Smooth muscle cell (in vitro differentiated cells): ENCODE measurements at regions not wholly inside any gene's neighbourhood (a gene's known extent, or its start where the extent isn't known, plus 50 kb on each side); places are given as distances from the start of the nearest gene placed in this dataset.

ENCODE experiments used
- DNase-seq: peaks from one replicate; lab custom pipeline; 2025; ENCODE audit not compliant: unreplicated experiment; lab: John Stamatoyannopoulos, UW
- H2AFZ ChIP-seq: fragments of 200-600 bp; sonication (generic); 2 replicates; pipeline ENCODE4 v1.6.0; 2016; ENCODE audit warnings: antibody characterized with exemption, low read depth, mild to moderate bottlenecking
- H3F3A ChIP-seq: fragments of 200-600 bp; sonication (generic); 2 replicates; pipeline ENCODE4 v1.6.0; 2017; ENCODE audit warnings: antibody characterized with exemption, low read depth
- H3K27ac ChIP-seq: fragments of 200-600 bp; sonication (generic); 2 replicates; pipeline ENCODE4 v1.5.1; 2016; ENCODE audit warnings: low read depth, mild to moderate bottlenecking
- H3K27me3 ChIP-seq: fragments of 200-600 bp; sonication (generic); 2 replicates; pipeline ENCODE4 v1.6.1; 2016; ENCODE audit warnings: low read depth, mild to moderate bottlenecking
- H3K36me3 ChIP-seq: fragments of 200-600 bp; sonication (generic); 2 replicates; pipeline ENCODE4 v1.5.1; 2016; ENCODE audit warnings: low read depth
- H3K4me1 ChIP-seq: fragments of 200-600 bp; sonication (generic); 2 replicates; pipeline ENCODE4 v1.5.1; 2016; ENCODE audit warnings: low read depth
- H3K4me2 ChIP-seq: fragments of 200-600 bp; sonication (generic); 2 replicates; pipeline ENCODE4 v1.6.0; 2016; ENCODE audit warnings: mild to moderate bottlenecking
- H3K4me3 ChIP-seq: fragments of 200-600 bp; sonication (generic); 2 replicates; pipeline ENCODE4 v1.5.1; 2016; ENCODE audit warnings: mild to moderate bottlenecking
- H3K79me2 ChIP-seq: fragments of 200-600 bp; sonication (generic); 2 replicates; pipeline ENCODE4 v1.6.0; 2016; ENCODE audit warnings: low read depth, mild to moderate bottlenecking
- H3K9ac ChIP-seq: fragments of 200-600 bp; sonication (generic); 2 replicates; pipeline ENCODE4 v1.6.0; 2016; ENCODE audit warnings: low read depth
- H3K9me3 ChIP-seq: fragments of 200-600 bp; sonication (generic); replicated peaks from 2 replicates; pipeline ENCODE4 v1.5.1; 2016; ENCODE audit warnings: low read depth
- H4K20me1 ChIP-seq: fragments of 200-600 bp; sonication (generic); 2 replicates; pipeline ENCODE4 v1.6.0; 2016; ENCODE audit warnings: low read depth
- WGBS: methylation state at CpG from one replicate; pipeline ENCODE4 v1.1.7; 2016; ENCODE audit warnings: low lambda C conversion rate; 5-methylcytosine and 5-hydroxymethylcytosine counted together
- TF ChIP-seq, protein P1 (sequence below): fragments of 200-600 bp; sonication (generic); IDR thresholded peaks from 2 replicates; pipeline ENCODE4 v1.5.1; 2017; ENCODE audit warnings: borderline replicate concordance, mild to moderate bottlenecking, antibody characterized with exemption; ENCODE audit not compliant: insufficient read depth, poor library complexity, severe bottlenecking

- Histone ChIP-seq H2AFZ (no peak overlapping the region), H4K20me1 (no peaks in the 10 kb centered on the region), H3K4me1 (no peaks in the 10 kb centered on the region), H3K9ac (no peak overlapping the region), H3K27ac (no peak overlapping the region), H3K36me3 (no peaks in the 10 kb centered on the region), H3K4me3 (no peak overlapping the region), H3K4me2 (no peak overlapping the region), H3K79me2 (no peaks in the 10 kb centered on the region), H3K9me3 (no peaks in the 10 kb centered on the region), H3F3A (no peaks in the 10 kb centered on the region), H3K27me3 (no peaks in the 10 kb centered on the region)
- TF ChIP-seq, protein P1, sequence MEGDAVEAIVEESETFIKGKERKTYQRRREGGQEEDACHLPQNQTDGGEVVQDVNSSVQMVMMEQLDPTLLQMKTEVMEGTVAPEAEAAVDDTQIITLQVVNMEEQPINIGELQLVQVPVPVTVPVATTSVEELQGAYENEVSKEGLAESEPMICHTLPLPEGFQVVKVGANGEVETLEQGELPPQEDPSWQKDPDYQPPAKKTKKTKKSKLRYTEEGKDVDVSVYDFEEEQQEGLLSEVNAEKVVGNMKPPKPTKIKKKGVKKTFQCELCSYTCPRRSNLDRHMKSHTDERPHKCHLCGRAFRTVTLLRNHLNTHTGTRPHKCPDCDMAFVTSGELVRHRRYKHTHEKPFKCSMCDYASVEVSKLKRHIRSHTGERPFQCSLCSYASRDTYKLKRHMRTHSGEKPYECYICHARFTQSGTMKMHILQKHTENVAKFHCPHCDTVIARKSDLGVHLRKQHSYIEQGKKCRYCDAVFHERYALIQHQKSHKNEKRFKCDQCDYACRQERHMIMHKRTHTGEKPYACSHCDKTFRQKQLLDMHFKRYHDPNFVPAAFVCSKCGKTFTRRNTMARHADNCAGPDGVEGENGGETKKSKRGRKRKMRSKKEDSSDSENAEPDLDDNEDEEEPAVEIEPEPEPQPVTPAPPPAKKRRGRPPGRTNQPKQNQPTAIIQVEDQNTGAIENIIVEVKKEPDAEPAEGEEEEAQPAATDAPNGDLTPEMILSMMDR: no peak
- DNase-seq: no peak
- 80% methylated on average over 4 of the region's 4 CpGs for WGBS
These were observed 143.2 kb upstream of the COBL start for GRCh38 chr7:51459809-51460208.

- H2AFZ ChIP-seq: no peak overlapping the region
- H3K4me2 ChIP-seq: no peak overlapping the region
- H3K27me3 ChIP-seq: no peaks in the 10 kb centered on the region
- no peaks in the 10 kb centered on the region for H3F3A ChIP-seq
- no peak overlapping the region for H3K9ac ChIP-seq
- WGBS: 92% methylated on average over 4 of the region's 4 CpGs
- no peaks in the 10 kb centered on the region for H3K36me3 ChIP-seq
- no peaks in the 10 kb centered on the region for H3K4me1 ChIP-seq
- no peaks in the 10 kb centered on the region for H4K20me1 ChIP-seq
- no peak for DNase-seq
- no peak overlapping the region for H3K4me3 ChIP-seq
- no peak overlapping the region for H3K27ac ChIP-seq
- TF ChIP-seq, protein P1: no peak
- no peaks in the 10 kb centered on the region for H3K9me3 ChIP-seq
- H3K79me2 ChIP-seq: no peaks in the 10 kb centered on the region
These were observed 142.1 kb upstream of the COBL start for GRCh38 chr7:51458693-51459092.

GRCh38 chr7:51457079-51457478, 140.5 kb upstream of the COBL start:
- DNase-seq: no peak
- TF ChIP-seq, protein P1: no peak
- H3K4me3 ChIP-seq: no peak overlapping the region
- H3K27ac ChIP-seq: no peak overlapping the region
- H2AFZ ChIP-seq: no peak overlapping the region
- H4K20me1 ChIP-seq: no peaks in the 10 kb centered on the region
- H3K36me3 ChIP-seq: no peaks in the 10 kb centered on the region
- H3K4me2 ChIP-seq: no peak overlapping the region
- H3K4me1 ChIP-seq: peaks cover 5% of the 10 kb centered on the region
- no peaks in the 10 kb centered on the region for H3F3A ChIP-seq
- no peaks in the 10 kb centered on the region for H3K79me2 ChIP-seq
- 86% methylated on average over 5 of the region's 5 CpGs for WGBS
- H3K27me3 ChIP-seq: peaks cover 2% of the 10 kb centered on the region
- no peaks in the 10 kb centered on the region for H3K9me3 ChIP-seq
- no peak overlapping the region for H3K9ac ChIP-seq

GRCh38 chr7:51456431-51457060, 139.9 kb upstream of the COBL start:
- peaks cover 5% of the 10 kb centered on the region for H3K4me1 ChIP-seq
- H3K4me2 ChIP-seq: no peak overlapping the region
- H4K20me1 ChIP-seq: no peaks in the 10 kb centered on the region
- no peak overlapping the region for H3K4me3 ChIP-seq
- H3K27ac ChIP-seq: no peak overlapping the region
- no peaks in the 10 kb centered on the region for H3K9me3 ChIP-seq
- no peaks in the 10 kb centered on the region for H3K36me3 ChIP-seq
- H3K9ac ChIP-seq: no peak overlapping the region
- no peak overlapping the region for H2AFZ ChIP-seq
- H3F3A ChIP-seq: no peaks in the 10 kb centered on the region
- WGBS: 53% methylated on average over 2 of the region's 2 CpGs
- TF ChIP-seq, protein P1: no peak
- H3K27me3 ChIP-seq: peaks cover 5% of the 10 kb centered on the region
- no peaks in the 10 kb centered on the region for H3K79me2 ChIP-seq
- DNase-seq: no peak
